ENCODE measurements at regions not wholly inside any gene's neighbourhood (a gene's known extent, or its start where the extent isn't known, plus 50 kb on each side); places are given as distances from the start of the nearest gene placed in this dataset.

DNA sequence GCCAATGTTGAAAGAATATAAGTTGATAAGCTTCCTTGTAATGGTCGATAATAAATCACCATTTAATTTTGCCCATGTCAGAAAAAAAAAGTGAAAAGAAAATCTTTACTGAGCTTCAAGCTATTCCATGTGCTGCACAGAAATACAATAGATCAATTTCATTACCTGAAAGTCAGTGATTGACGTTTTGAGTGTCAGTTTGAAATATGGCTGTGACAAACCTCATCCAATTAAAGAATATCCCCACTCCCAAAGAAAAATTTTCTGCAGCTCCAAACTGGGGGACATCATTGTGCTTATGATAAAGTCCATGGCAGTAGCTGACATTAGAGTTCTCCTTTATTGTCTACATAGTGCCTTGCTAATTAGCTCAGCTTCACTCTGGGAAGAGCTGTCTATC is 184.8 kb upstream of the RPRM start:
- TF ChIP-seq, protein P1, sequence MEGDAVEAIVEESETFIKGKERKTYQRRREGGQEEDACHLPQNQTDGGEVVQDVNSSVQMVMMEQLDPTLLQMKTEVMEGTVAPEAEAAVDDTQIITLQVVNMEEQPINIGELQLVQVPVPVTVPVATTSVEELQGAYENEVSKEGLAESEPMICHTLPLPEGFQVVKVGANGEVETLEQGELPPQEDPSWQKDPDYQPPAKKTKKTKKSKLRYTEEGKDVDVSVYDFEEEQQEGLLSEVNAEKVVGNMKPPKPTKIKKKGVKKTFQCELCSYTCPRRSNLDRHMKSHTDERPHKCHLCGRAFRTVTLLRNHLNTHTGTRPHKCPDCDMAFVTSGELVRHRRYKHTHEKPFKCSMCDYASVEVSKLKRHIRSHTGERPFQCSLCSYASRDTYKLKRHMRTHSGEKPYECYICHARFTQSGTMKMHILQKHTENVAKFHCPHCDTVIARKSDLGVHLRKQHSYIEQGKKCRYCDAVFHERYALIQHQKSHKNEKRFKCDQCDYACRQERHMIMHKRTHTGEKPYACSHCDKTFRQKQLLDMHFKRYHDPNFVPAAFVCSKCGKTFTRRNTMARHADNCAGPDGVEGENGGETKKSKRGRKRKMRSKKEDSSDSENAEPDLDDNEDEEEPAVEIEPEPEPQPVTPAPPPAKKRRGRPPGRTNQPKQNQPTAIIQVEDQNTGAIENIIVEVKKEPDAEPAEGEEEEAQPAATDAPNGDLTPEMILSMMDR (IDR thresholded peaks at IDR 0.05), result no peak
- no peak for TF ChIP-seq EP300 (IDR thresholded peaks at IDR 0.05)

Measured in tibial nerve (tissue), 4 donors.